ENCODE measurements at regions not wholly inside any gene's neighbourhood (a gene's known extent, or its start where the extent isn't known, plus 50 kb on each side); places are given as distances from the start of the nearest gene placed in this dataset.

GRCh38 chr6:112801468-112802080 lies 454.4 kb downstream of the RFPL4B start:
- DNase-seq (ENCODE audit: low spot score), result no peak

GRCh38 chr6:112802144-112802543 lies 455.0 kb downstream of the RFPL4B start:
- no peak for DNase-seq (ENCODE audit: low spot score)

- DNase-seq (ENCODE audit: low spot score), result no peak
These were observed 457.7 kb downstream of the RFPL4B start for GRCh38 chr6:112804638-112805330.

- DNase-seq (ENCODE audit: low spot score), result no peak
These were observed 459.2 kb downstream of the RFPL4B start for GRCh38 chr6:112806163-112806865.

- DNase-seq (ENCODE audit: low spot score), result no peak
These were observed 474.3 kb downstream of the RFPL4B start for GRCh38 chr6:112821476-112821875.

GRCh38 chr6:112822769-112823168 lies 475.6 kb downstream of the RFPL4B start:
- DNase-seq (ENCODE audit: low spot score), result no peak

GRCh38 chr6:112827793-112828192 lies 480.7 kb downstream of the RFPL4B start:
- no peak for DNase-seq (ENCODE audit: low spot score)

- no peak for DNase-seq (ENCODE audit: low spot score)
These were observed 483.9 kb downstream of the RFPL4B start for GRCh38 chr6:112831022-112831421.

GRCh38 chr6:112833581-112834131 lies 486.5 kb downstream of the RFPL4B start:
- DNase-seq (ENCODE audit: low spot score), result no peak

- DNase-seq (ENCODE audit: low spot score), result no peak
These were observed 487.9 kb downstream of the RFPL4B start for GRCh38 chr6:112835078-112835477.

- DNase-seq (ENCODE audit: low spot score), result no peak
These were observed 492.4 kb downstream of the RFPL4B start for GRCh38 chr6:112839525-112839961.

GRCh38 chr6:112841553-112842329 lies 494.6 kb downstream of the RFPL4B start:
- DNase-seq (ENCODE audit: low spot score), result no peak

GRCh38 chr6:112842330-112842685 lies 495.2 kb downstream of the RFPL4B start:
- DNase-seq (ENCODE audit: low spot score), result no peak

- no peak for DNase-seq (ENCODE audit: low spot score)
These were observed 499.6 kb downstream of the RFPL4B start for GRCh38 chr6:112846681-112847080.

GRCh38 chr6:112851146-112851545 lies 504.0 kb downstream of the RFPL4B start:
- no peak for DNase-seq (ENCODE audit: low spot score)

GRCh38 chr6:112853162-112853561 lies 506.0 kb downstream of the RFPL4B start:
- DNase-seq (ENCODE audit: low spot score), result no peak

GRCh38 chr6:112863753-112864152 lies 516.6 kb downstream of the RFPL4B start:
- no peak for DNase-seq (ENCODE audit: low spot score)

- DNase-seq (ENCODE audit: low spot score), result no peak
These were observed 518.0 kb downstream of the RFPL4B start for GRCh38 chr6:112865131-112865530.

GRCh38 chr6:112874881-112875280 lies 527.8 kb downstream of the RFPL4B start:
- no peak for DNase-seq (ENCODE audit: low spot score)

- no peak for DNase-seq (ENCODE audit: low spot score)
These were observed 530.3 kb downstream of the RFPL4B start for GRCh38 chr6:112877134-112878100.

- no peak for DNase-seq (ENCODE audit: low spot score)
These were observed 532.8 kb downstream of the RFPL4B start for GRCh38 chr6:112879920-112880413.
